PC-9 (cell line): ENCODE measurements at regions not wholly inside any gene's neighbourhood (a gene's known extent, or its start where the extent isn't known, plus 50 kb on each side); places are given as distances from the start of the nearest gene placed in this dataset.
A peak's percentile ranks its signal among the peaks of the same experiment; 100 is the strongest.

ENCODE experiments used
- BruUV-seq: library from RNA; stranded (reverse); fragments of 400-500 nt; replicated peaks from 2 replicates; lab custom pipeline; 2021; lab: Mats Ljungman, UMichigan
- CTCF ChIA-PET: fragments of 300-600 bp; sonication (Branson Sonifier 250); formaldehyde crosslinking; loops from one replicate; lab custom pipeline; 2022; ENCODE audit warnings: antibody characterized with exemption; lab: Charles Lee
- POLR2A ChIA-PET: fragments of 300-600 bp; sonication (Branson Sonifier 250); formaldehyde crosslinking; loops from one replicate; lab custom pipeline; 2022; ENCODE audit warnings: antibody characterized with exemption; ENCODE audit not compliant: unreplicated experiment; lab: Charles Lee
- DNase-seq, 2 experiments: peaks; one replicate each; pipeline versions ENCODE4 v3.0.0 to v3.0.0-alpha.2; 2015 to 2022; ENCODE audit warnings: mixed read lengths in 1 of 2
- H2AFZ ChIP-seq: fragments of 200-600 bp; sonication (generic); 2 replicates; pipeline ENCODE4 v1.8.1; 2017; ENCODE audit warnings: antibody characterized with exemption
- H3F3A ChIP-seq: fragments of 200-600 bp; sonication (generic); 2 replicates; pipeline ENCODE4 v1.8.1; 2017; ENCODE audit warnings: antibody characterized with exemption, mild to moderate bottlenecking, low read depth; ENCODE audit not compliant: insufficient read depth
- H3K27ac ChIP-seq: fragments of 200-600 bp; sonication (generic); 2 replicates; pipeline ENCODE4 v1.6.1; 2016; ENCODE audit warnings: mixed run types
- H3K27me3 ChIP-seq: fragments of 200-600 bp; sonication (generic); 2 replicates; pipeline ENCODE4 v1.6.1; 2016; ENCODE audit warnings: low read depth, mixed run types; ENCODE audit not compliant: insufficient read depth
- H3K36me3 ChIP-seq: fragments of 200-600 bp; sonication (generic); 2 replicates; pipeline ENCODE4 v1.6.1; 2016; ENCODE audit warnings: low read depth, mixed run types
- H3K4me1 ChIP-seq: fragments of 200-600 bp; sonication (generic); replicated peaks from 2 replicates; pipeline ENCODE4 v1.6.1; 2016; ENCODE audit warnings: mixed run types; ENCODE audit not compliant: insufficient read depth
- H3K4me2 ChIP-seq: fragments of 200-600 bp; sonication (generic); 2 replicates; pipeline ENCODE4 v1.6.1; 2017; ENCODE audit warnings: mixed run types
- H3K4me3 ChIP-seq: fragments of 200-600 bp; sonication (generic); 2 replicates; pipeline ENCODE4 v1.6.1; 2016; ENCODE audit warnings: mixed run types
- H3K79me2 ChIP-seq: fragments of 200-600 bp; sonication (generic); 2 replicates; pipeline ENCODE4 v1.6.1; 2017; ENCODE audit warnings: low read depth, mixed run types
- H3K9me2 ChIP-seq: fragments of 200-600 bp; sonication (generic); 2 replicates; pipeline ENCODE4 v1.8.1; 2017; ENCODE audit warnings: mild to moderate bottlenecking; ENCODE audit not compliant: insufficient read depth
- H3K9me3 ChIP-seq: fragments of 200-600 bp; sonication (generic); 2 replicates; pipeline ENCODE4 v1.8.1; 2016; ENCODE audit warnings: low read depth; ENCODE audit not compliant: insufficient read depth
- H4K20me1 ChIP-seq: fragments of 200-600 bp; sonication (generic); 2 replicates; pipeline ENCODE4 v1.8.1; 2017; ENCODE audit not compliant: insufficient read depth
- CTCF ChIP-seq: fragments of 200-600 bp; sonication (generic); conservative IDR thresholded peaks from 2 replicates; pipeline ENCODE4 v1.6.1; 2017; ENCODE audit warnings: mixed run types, antibody characterized with exemption, mild to moderate bottlenecking, moderate library complexity
- EZH2 ChIP-seq: fragments of 200-600 bp; sonication (generic); IDR thresholded peaks from 2 replicates; pipeline ENCODE4 v1.8.0; 2017; ENCODE audit warnings: antibody characterized with exemption, low read depth
- intact Hi-C: fragments of 100-400 bp; cut with micrococcal nuclease; formaldehyde crosslinking; loops from one replicate; pipeline ENCODE4 v1.10.0; 2022; ENCODE audit not compliant: unreplicated experiment

GRCh38 chr2:101625387-101625786 lies 72.1 kb upstream of the MAP4K4 start:
- H4K20me1 ChIP-seq: no peaks in the 10 kb centered on the region
- no peaks in the 10 kb centered on the region for H3K79me2 ChIP-seq
- TF ChIP-seq EZH2: no peak
- TF ChIP-seq CTCF: no peak
- no peaks in the 10 kb centered on the region for H3K27me3 ChIP-seq
- peak overlapping the region; percentile 10; the same call in 1 of the 2 replicates for H3K4me3 ChIP-seq
- H3K9me2 ChIP-seq: no peaks in the 10 kb centered on the region
- H3K4me1 ChIP-seq: peaks cover 54% of the 10 kb centered on the region
- BruUV-seq: no TSS peak
- ChIA-PET CTCF (no interaction called here), POLR2A (interaction anchor here (0.6 kb wide), 1 partner anchor 129 kb away, joined by 6 read pairs; no protein-coding TSS in a partner anchor)
- no peaks in the 10 kb centered on the region for H3K36me3 ChIP-seq
- peaks cover 30% of the 10 kb centered on the region for H3F3A ChIP-seq
- H3K4me2 ChIP-seq: peak overlapping the region; percentile 58
- peak overlapping the region; percentile 95 for H3K27ac ChIP-seq
- no peaks in the 10 kb centered on the region for H3K9me3 ChIP-seq
- intact Hi-C loops: no loop called here
- DNase-seq: peak; percentile 40 to 70
- peak overlapping the region; percentile 74 for H2AFZ ChIP-seq

- H3K27me3 ChIP-seq: no peaks in the 10 kb centered on the region
- H3K36me3 ChIP-seq: no peaks in the 10 kb centered on the region
- TF ChIP-seq EZH2 (no peak), CTCF (no peak)
- ChIA-PET CTCF (no interaction called here), POLR2A (interaction anchor here (0.6 to 0.7 kb wide), 2 partner anchors 28 to 129 kb away, joined by 4 to 6 read pairs; no protein-coding TSS in a partner anchor)
- peak overlapping the region; percentile 58 for H3K4me2 ChIP-seq
- H3K4me3 ChIP-seq: no peak overlapping the region; the same call in 1 of the 2 replicates
- no peaks in the 10 kb centered on the region for H3K9me3 ChIP-seq
- no peaks in the 10 kb centered on the region for H3K9me2 ChIP-seq
- no peaks in the 10 kb centered on the region for H3K79me2 ChIP-seq
- H3K4me1 ChIP-seq: peaks cover 50% of the 10 kb centered on the region
- no peak for DNase-seq
- peak overlapping the region; percentile 95 for H3K27ac ChIP-seq
- peak overlapping the region; percentile 74 for H2AFZ ChIP-seq
- peaks cover 29% of the 10 kb centered on the region for H3F3A ChIP-seq
- intact Hi-C loops: no loop called here
- TSS peak; percentile 85 for BruUV-seq
- no peaks in the 10 kb centered on the region for H4K20me1 ChIP-seq
These were observed 72.7 kb upstream of the MAP4K4 start for GRCh38 chr2:101624706-101625332.

GRCh38 chr2:101623031-101623521 lies 74.4 kb upstream of the MAP4K4 start:
- no peak overlapping the region for H3K4me3 ChIP-seq
- no peak for DNase-seq
- H3K9me2 ChIP-seq: no peaks in the 10 kb centered on the region
- no peak overlapping the region for H3K4me2 ChIP-seq
- no peaks in the 10 kb centered on the region for H3K9me3 ChIP-seq
- H3F3A ChIP-seq: peaks cover 21% of the 10 kb centered on the region
- no peaks in the 10 kb centered on the region for H3K79me2 ChIP-seq
- intact Hi-C loops: no loop called here
- no peak for TF ChIP-seq CTCF
- TF ChIP-seq EZH2: no peak
- no TSS peak for BruUV-seq
- no peak overlapping the region for H2AFZ ChIP-seq
- no peaks in the 10 kb centered on the region for H3K27me3 ChIP-seq
- ChIA-PET POLR2A (no interaction called here), CTCF (no interaction called here)
- no peaks in the 10 kb centered on the region for H3K36me3 ChIP-seq
- no peaks in the 10 kb centered on the region for H4K20me1 ChIP-seq
- no peak overlapping the region; the same call in 1 of the 2 replicates for H3K27ac ChIP-seq
- H3K4me1 ChIP-seq: peaks cover 39% of the 10 kb centered on the region
